ENCODE measurements at regions not wholly inside any gene's neighbourhood (a gene's known extent, or its start where the extent isn't known, plus 50 kb on each side); places are given as distances from the start of the nearest gene placed in this dataset.

DNA sequence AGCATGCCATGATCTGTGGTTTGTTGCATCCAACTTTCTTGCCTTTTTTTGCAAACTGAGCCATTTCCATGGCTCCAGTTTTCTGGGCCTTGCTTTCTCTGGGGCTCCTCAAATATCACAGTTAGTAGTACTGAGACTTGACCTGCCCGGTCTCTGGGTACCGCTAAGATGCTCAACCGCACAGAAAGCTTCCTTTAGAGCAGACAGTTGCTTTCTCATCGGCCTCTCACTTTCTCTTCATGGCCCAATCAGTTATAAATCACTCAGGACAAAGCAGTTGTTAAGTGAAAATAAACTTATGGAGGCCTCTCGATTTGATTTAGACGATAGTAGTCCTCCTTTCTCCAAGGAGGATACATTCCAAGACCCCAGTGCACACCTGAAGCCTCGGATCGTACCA is 141.2 kb upstream of the ASB18 start:
- no peak for DNase-seq (ENCODE audit: low read depth in 2 of 2)
- TF ChIP-seq, protein P1, sequence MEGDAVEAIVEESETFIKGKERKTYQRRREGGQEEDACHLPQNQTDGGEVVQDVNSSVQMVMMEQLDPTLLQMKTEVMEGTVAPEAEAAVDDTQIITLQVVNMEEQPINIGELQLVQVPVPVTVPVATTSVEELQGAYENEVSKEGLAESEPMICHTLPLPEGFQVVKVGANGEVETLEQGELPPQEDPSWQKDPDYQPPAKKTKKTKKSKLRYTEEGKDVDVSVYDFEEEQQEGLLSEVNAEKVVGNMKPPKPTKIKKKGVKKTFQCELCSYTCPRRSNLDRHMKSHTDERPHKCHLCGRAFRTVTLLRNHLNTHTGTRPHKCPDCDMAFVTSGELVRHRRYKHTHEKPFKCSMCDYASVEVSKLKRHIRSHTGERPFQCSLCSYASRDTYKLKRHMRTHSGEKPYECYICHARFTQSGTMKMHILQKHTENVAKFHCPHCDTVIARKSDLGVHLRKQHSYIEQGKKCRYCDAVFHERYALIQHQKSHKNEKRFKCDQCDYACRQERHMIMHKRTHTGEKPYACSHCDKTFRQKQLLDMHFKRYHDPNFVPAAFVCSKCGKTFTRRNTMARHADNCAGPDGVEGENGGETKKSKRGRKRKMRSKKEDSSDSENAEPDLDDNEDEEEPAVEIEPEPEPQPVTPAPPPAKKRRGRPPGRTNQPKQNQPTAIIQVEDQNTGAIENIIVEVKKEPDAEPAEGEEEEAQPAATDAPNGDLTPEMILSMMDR (IDR thresholded peaks at IDR 0.05; ENCODE audit: low read depth, low read length): no peak
- no peak overlapping the region for H3K4me3 ChIP-seq (replicated peaks in 1 of 2; ENCODE audit: low read depth in 2 of 2, low read length in 2 of 2)

DNA sequence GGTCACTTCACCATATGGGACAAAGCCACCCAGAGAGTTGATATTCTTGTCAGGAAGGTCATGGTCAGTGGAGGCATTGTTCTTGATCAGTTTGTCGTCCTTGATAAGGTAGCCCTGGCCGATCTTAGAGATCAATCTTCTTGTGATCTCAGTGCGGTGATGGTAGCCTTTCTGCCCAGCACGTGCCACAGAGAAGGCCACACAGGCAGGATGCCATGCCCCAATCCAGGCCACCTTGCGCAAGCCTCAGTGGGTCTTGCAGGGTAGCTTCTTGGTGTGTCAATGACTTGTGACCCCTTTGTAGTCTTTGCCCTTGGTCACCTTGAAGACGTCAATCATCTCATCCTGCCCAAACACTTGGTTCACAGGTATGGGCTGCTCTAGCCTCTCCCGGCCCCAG is 143.9 kb upstream of the ASB18 start:
- TF ChIP-seq, protein P1 (IDR thresholded peaks at IDR 0.05; ENCODE audit: low read depth, low read length): no peak
- no peak overlapping the region for H3K4me3 ChIP-seq (replicated peaks in 1 of 2; ENCODE audit: low read depth in 2 of 2, low read length in 2 of 2)
- DNase-seq (ENCODE audit: low read depth in 2 of 2): no peak

DNA sequence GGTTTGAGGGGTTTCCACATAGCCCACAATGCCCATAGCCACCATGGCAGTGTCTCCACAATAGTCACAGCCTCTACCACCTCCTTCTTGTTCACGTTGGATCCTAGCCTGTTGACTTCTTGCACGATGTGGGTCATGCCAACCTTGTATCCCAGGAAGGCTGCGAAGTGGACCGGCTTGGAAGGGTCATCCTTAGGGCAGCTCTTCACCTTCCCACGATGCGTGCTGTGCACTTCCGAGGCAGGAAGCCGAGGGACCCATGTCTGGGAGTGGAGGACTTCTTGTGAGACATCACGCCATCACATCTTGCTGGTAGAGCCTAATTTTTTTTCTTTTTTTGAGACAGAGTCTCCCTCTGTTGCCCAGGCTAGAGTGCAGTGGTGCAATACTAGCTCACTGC is 144.6 kb upstream of the ASB18 start:
- no peak for DNase-seq (ENCODE audit: low read depth in 2 of 2)
- H3K4me3 ChIP-seq (replicated peaks in 1 of 2; ENCODE audit: low read depth in 2 of 2, low read length in 2 of 2): no peak overlapping the region
- TF ChIP-seq, protein P1 (IDR thresholded peaks at IDR 0.05; ENCODE audit: low read depth, low read length): no peak

DNA sequence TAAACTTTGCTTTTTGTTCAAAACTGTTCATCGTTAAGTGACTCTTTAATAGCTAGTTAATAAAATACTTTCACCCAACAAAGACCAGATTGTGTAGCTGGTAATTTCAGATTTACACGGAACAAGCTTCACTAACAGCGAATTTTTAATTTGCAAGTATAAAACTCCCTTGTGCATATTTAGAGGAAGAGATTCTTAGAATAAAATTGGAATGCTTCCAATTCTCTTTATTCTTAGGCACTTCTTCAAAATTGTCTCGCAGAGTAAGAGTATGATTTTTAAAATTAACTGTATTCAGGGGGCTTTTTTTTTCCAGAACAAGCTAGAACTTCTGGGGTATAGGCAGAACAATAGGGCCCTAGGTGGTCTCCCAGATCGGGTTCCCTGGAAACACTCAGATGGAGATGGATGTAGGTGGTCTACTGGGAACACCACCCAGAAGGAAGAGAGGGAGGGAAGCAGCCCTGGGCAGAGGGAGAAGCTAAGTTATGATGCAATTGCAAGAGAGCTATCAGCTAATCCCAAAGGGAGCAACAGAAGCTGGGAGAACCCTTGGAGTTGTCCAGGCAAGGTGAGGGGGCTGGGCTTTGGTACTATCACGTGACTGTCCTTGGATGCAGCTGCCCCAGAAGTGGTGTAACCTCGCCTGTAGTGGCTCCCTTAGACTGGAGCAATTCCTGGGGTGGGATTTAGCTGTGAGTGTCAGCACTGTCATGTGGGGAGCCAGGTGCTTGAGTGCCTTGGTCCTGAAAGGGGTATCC is 151.7 kb upstream of the ASB18 start:
- no peak for DNase-seq (ENCODE audit: low read depth in 2 of 2)
- TF ChIP-seq, protein P1 (IDR thresholded peaks at IDR 0.05; ENCODE audit: low read depth, low read length): no peak
- no peak overlapping the region for H3K4me3 ChIP-seq (replicated peaks in 1 of 2; ENCODE audit: low read depth in 2 of 2, low read length in 2 of 2)

DNA sequence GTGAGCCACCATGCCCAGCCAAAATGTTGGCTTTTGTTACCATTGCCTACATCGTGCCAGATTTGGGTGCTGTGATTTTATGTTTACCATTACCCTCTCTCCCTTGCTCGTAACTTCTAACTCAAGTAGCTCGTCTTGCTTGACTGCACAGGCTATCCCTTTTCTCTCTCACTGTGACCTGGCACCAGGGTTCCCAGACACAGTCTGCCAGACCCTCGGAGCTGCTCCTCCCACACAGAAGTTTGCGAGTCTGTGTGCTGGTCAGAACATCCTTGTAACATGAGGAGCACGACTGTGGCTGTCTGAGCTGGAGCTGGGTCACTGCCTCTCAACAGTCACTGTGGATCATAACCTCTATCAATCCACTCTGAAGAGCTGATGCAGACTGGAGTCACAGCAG is 152.5 kb upstream of the ACKR3 start:
- H3K4me3 ChIP-seq (replicated peaks in 1 of 2; ENCODE audit: low read depth in 2 of 2, low read length in 2 of 2): no peak overlapping the region
- no peak for DNase-seq (ENCODE audit: low read depth in 2 of 2)
- TF ChIP-seq, protein P1 (IDR thresholded peaks at IDR 0.05; ENCODE audit: low read depth, low read length): no peak

DNA sequence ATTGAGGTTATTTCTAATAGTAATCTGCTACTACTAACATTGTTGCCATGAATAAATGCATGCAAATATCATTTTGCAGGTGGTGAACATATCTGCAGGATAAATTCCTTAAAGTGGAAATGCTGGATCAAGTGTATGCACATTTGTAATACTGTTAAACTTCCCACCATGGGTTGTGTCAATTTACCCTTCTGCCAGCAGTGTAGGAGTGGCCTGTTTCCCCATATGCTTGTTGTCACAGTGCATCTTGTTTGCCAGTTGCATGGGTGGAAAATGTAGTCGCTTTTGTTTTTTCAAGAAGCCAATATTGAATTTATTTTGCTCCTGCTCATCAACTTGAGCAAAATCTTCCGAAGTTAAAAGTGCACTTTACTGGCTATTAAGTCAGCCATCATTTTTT is 139.0 kb upstream of the ACKR3 start:
- TF ChIP-seq, protein P1 (IDR thresholded peaks at IDR 0.05; ENCODE audit: low read depth, low read length): no peak
- no peak for DNase-seq (ENCODE audit: low read depth in 2 of 2)
- no peak overlapping the region for H3K4me3 ChIP-seq (replicated peaks in 1 of 2; ENCODE audit: low read depth in 2 of 2, low read length in 2 of 2)

DNA sequence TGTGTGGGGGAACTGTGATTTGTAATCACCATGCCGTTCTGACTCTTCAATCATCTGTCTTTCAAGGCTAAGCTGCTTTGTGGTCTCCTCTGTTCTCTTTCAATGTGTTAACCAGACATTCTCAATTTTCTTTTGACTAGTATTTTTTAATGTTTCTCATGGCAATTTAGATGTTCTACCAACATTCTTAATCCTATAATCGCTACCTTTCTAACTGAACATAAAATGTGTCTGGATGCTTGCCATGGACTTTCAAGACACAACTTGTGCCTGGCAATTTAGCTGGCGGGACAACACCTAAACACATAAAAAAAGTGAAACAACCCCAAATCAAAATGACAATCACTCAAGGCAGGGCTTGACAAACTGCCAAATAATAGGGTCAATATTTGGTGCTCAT is 135.0 kb upstream of the ACKR3 start:
- H3K4me3 ChIP-seq (replicated peaks in 1 of 2; ENCODE audit: low read depth in 2 of 2, low read length in 2 of 2): no peak overlapping the region
- TF ChIP-seq, protein P1 (IDR thresholded peaks at IDR 0.05; ENCODE audit: low read depth, low read length): no peak
- no peak for DNase-seq (ENCODE audit: low read depth in 2 of 2)

Data from cardiac fibroblast (primary cell).